GM21423 (cell line): ENCODE measurements at regions not wholly inside any gene's neighbourhood (a gene's known extent, or its start where the extent isn't known, plus 50 kb on each side); places are given as distances from the start of the nearest gene placed in this dataset.
"Not testable (repeated sequence)": the region's sequence is repeated elsewhere in the genome, so short reads cannot be mapped to it uniquely, and the experiment has no call there.

Experiments
- ATAC-seq: cut with Tn5 transposase; IDR thresholded peaks from one replicate; pipeline ENCODE4 v1.9.1; 2021; ENCODE audit warnings: mild to moderate bottlenecking, moderate library complexity; ENCODE audit not compliant: unreplicated experiment

DNA sequence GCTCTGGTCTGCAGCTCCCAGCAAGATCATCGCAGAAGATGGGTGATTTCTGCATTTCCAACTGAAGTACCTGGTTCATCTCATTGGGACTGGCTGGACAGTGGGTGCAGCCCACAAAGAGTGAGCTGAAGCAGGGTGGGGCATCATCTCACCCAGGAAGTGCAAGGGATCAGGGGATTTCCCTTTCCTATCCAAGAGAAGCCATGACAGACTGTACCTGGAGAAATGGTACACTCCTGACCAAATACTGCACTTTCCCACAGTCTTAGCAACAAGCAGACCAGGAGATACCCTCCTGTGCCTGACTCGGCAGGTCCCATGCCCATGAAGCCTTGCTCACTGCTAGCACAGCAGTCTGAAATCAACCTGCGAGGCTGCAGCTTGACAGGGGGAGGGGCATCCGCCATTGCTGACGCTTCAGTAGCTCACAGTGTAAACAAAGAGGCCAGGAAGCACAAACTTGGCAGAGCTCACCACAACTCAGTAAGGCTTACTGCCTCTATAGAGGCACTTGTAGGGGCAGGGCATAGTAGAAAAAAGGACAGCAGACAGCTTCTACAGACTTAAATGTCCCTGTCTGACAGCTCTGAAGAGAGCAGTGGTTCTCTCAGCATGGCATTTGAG, 60.5 kb downstream of the AREG start:
- ATAC-seq, result not testable (repeated sequence)

DNA sequence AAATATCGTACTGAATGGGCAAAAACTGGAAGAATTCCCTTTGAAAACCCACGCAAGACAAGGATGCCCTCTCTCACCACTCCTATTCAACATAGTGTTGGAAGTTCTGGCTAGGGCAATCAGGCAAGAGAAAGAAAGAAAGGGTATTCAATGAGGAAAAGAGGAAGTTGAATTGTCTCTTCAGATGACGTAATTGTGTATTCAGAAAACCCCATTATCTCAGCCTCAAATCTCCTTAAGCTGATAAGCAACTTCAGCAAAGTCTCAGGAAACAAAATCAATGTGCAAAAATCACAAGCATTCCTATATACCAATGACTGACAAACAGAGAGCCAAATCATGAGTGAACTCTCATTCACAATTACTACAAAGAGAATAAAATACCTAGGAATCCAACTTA, 64.4 kb downstream of the AREG start:
- ATAC-seq, result not testable (repeated sequence)

GRCh38 chr4:74516303-74516702, 71.4 kb downstream of the AREG start:
- no peak for ATAC-seq

- ATAC-seq, result no peak
Observed at GRCh38 chr4:74517996-74518395, 73.1 kb downstream of the AREG start.

GRCh38 chr4:74522251-74522991, 77.5 kb downstream of the AREG start:
- ATAC-seq, result no peak

GRCh38 chr4:74523096-74523495, 78.2 kb downstream of the AREG start:
- no peak for ATAC-seq

DNA sequence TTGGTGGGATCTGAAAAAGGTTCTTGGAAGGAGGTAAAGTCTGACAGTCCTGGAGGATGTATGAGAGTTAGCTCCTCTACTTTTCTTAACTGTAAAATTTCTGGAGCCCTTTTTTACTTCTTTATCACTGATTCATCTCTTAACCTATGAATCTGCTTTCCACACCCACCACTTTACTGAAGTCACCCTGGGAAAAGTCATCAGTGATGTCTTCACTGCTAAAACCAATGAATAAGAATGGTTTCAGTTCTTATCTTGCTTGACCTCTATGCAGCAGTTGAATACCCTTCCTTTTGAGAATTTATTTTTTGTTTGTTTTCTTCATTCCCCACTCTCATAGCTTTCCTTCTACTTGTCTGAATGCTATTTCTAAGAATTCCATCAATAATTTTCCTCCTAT, 80.0 kb downstream of the AREG start:
- ATAC-seq, result no peak

GRCh38 chr4:74527049-74527448, 82.1 kb downstream of the AREG start:
- ATAC-seq, result no peak

DNA sequence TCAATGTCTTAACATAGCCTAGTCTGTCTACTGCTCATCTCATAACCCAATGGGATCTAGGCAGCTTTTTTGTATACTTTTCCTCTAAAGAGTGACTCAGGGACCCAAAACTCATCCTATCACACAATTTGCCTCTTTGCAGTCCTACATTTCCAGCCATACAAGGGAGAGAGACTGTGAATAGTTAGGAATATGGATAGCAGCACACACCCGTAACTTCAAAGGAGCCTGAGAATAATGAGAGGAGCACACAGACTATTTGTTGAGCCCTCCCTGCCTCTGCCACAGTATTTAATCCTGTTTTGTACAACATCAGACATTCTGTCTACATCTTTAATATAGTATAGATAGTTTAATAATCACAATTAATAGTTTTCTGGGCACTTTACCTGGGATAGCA, 83.2 kb downstream of the AREG start:
- ATAC-seq, result no peak

DNA sequence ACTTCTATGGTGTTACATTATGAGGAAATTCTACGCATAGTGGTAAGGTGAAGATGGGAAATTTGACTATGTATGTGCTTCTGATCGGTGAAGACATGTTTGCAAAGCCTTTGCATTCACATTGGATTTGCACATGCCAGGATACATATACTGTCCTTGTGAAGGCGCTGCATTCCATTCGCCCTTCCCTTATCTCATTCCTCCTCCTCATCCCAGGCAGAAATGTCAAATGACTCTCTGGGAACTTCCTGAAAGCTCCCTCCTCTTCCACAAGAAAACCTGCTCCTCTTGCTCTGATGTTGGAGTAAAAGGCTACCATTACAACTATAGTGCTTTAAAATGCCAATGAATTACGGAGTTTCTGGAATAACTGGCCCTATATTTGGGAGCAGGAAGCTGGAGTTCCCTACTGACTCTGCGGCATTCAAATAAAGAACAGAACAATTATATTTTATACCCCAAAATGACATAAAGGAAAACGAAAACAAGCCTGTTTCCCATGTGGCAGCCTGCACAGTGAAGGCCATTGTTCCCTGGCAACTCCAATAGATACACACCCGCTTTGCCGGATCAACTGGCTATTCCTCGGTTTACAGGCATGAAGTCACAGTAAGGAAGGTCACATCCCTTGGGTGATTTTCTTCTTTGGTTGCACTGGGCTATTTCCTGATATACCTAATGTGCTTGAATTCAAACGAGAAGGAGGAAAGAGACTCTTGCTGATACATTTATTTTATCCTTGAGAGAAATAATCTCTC, 84.5 kb downstream of the AREG start:
- ATAC-seq, result no peak

- peak; percentile 77 for ATAC-seq
Observed at GRCh38 chr4:74531963-74532794, 87.2 kb downstream of the AREG start.

DNA sequence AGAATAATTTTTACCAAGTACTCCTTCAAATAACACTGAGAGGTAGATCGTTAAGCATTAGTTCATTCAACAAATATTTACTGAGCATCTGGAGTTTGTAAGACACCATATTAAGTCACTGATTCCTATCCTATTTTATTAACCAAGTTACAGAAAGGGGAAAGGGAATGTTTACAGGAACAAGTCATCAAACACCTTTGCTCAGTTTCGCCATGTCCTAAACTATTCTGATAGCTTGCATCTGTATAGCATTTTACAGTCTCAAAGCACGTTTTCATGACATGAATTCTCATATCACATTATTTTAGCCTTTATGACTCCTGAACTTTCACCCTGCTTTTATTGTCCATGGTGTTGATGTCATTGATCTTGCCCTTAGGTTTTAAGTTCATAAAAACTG, 89.2 kb downstream of the AREG start:
- ATAC-seq, result no peak

DNA sequence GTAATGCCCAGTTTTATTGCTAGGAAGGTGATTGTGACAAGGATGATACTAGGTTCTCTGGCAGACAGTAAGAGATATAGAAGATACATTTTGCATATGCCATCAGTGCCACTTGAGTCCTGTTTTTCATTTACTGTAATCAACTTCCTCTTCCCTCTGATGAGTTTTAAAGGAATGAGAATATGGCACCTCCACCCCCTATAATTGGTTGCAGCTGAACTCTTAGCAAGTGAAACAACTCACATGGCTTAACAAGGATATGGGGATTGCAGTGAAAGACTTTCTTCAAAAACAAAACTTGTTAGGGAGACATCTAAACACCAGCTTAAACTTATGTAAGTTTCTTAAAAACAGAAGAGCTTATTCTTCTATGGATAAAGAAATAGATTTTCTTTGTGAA, 90.0 kb downstream of the AREG start:
- ATAC-seq, result no peak

GRCh38 chr4:74535512-74535911, 90.6 kb downstream of the AREG start:
- ATAC-seq, result no peak

GRCh38 chr4:74536557-74536956, 91.6 kb downstream of the AREG start:
- ATAC-seq, result no peak

DNA sequence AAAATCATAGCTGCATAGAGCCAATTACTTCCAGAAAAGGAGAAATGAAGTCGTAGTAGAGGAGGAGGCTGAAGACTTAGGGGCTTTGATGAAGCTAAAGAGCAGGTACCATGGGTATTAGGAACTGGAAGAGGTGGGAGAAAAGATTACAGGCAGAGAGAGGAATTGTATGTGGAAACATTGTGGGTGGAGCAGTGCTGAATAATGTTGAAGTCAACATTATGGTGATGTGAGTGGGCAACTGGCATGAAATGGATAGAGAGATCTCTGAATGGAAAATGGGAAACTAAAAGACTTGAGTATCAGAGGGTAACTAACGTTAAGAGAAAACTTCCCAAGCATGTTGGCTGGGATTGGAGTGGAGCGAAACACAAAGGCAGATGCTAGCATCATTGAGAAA, 92.5 kb downstream of the AREG start:
- no peak for ATAC-seq

- ATAC-seq, result peak; percentile 48
Observed at GRCh38 chr4:74539044-74539790, 94.3 kb downstream of the AREG start.

DNA sequence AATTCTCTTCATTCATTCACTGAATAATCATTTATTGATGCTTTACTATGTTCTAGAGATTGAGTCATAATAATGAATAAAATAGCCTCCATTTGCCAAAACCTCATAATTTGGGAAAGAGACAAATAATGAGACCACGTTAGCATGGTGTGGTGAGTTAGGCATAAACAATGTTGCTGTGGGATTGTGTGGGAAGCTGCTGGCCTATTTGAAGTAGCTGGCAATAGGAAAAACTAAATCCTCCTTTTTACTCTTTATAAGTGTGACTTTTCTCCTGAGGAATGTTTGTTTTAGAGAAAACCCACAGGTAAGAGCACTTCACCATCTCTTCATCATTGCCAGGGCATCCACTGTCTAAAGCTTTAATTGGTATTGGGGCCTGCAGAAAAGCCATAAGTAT, 95.3 kb downstream of the AREG start:
- no peak for ATAC-seq

DNA sequence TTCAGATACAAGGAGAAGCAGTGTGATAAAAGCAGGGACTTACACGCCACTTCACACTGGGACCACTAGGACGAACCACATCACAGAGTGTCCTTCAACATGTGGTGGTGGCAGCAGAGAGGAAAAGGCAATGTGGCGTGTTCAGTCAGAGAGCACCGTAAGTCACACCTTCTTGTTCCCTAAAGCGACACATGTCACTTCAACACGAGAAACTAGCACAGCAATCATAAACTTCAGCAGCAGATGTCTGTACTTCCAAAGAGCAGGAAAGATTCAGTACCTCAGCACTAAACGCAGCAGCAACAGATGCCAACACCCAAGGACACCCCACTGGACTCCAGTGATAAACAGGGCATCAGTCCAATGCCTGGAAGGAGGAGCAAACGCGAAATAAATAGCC, 96.7 kb downstream of the AREG start:
- ATAC-seq, result no peak

GRCh38 chr4:74543231-74543781, 98.4 kb downstream of the AREG start:
- ATAC-seq, result peak; percentile 95
